HG03060 (cell line): ENCODE measurements at regions not wholly inside any gene's neighbourhood (a gene's known extent, or its start where the extent isn't known, plus 50 kb on each side); places are given as distances from the start of the nearest gene placed in this dataset.

Experiments used
- ATAC-seq: cut with Tn5 transposase; IDR thresholded peaks from one replicate; pipeline ENCODE4 v1.9.1; 2021; ENCODE audit warnings: low read depth, moderate number of reproducible peaks; ENCODE audit not compliant: unreplicated experiment

DNA sequence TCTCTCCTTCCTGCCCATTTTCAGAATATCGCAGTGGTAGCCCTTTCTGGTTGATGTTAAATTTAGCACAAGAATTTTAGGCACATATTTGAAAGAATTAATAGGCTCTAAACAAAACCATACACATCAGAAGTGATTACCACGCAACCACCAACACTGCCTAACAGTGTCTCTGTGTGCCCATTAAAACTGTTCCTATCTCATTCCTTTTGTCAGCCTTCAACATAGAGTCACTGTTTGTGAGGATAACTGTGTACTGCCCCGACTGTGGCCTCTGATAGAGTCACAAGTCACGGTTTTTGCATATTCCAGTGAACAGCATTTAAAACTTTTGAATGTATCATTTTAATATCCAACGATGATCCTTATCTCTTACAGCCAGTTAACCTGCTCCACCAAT is 116.8 kb upstream of the TNFAIP3 start:
- no peak for ATAC-seq

DNA sequence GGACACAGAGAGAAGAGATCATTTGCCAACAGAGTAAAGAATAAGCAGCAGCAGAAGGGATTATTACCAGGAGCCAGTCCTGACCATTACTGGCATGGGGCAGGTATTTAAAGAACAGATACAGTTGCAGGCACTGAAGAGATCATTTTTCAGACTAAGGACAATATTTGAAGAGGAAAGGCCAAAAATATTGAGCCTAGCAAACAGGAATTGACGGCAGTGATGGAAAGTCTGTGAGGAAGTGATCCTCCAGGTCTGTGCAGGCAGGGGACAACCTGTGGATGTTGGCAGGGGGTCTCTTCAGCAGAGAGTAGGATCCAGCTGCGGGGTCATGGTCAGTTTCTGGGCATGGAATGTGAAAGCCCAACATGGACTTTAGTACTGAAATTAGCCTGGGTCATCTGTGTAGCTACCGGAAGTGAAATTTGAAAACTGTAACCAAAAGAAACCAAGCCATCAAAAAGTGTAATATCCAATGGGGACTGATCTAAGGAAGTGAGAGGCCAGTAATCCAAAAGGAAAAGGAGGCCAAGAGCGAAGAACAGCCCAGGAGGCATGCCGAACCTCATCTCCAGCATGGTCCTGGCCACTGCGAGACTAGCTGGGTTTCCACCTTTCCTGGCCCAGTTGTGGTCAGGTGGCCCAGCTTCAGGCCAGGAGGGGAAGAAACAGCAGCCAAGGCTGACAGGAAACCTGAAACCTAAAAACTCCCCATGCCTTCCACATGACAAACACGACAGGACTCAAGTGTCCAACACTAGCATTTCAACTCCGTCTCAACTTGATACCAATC is 115.1 kb upstream of the TNFAIP3 start:
- ATAC-seq = no peak

DNA sequence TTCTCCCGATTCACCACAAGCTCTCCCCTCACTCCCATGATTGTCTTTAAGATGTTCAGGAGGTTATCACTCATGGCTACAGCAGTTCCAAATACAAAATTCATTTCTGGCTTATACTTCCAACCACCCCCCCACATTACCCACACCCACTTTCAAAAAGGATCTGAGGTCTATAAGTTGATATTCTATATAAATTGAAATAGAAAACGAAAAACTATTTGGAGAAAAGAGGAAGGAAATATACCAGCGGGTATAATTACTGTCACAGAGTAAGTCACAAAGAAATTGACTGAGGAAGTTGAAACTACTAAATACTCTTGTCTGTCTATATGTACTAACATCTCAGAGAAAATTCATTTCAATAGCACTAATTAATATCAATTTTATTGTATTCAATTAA is 112.7 kb upstream of the TNFAIP3 start:
- ATAC-seq = no peak

DNA sequence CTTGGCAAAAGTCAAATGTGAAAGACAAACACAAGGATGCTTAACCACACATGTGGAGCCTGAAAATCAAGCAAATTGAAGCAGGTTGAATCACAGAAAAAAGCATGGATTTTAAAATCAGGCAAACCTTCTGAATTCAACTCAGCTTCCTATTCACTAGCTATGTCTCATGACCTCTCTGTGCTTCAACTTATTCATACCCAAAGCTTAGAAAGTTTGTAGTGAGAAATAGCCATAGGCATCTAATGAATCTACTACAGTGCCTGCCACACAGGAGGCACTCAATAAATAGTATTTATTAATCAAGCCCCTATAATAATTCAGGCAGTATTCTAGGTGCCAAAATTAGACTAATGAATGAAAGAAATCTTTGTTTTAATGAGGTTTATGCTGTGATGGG is 112.2 kb upstream of the TNFAIP3 start:
- ATAC-seq = no peak

DNA sequence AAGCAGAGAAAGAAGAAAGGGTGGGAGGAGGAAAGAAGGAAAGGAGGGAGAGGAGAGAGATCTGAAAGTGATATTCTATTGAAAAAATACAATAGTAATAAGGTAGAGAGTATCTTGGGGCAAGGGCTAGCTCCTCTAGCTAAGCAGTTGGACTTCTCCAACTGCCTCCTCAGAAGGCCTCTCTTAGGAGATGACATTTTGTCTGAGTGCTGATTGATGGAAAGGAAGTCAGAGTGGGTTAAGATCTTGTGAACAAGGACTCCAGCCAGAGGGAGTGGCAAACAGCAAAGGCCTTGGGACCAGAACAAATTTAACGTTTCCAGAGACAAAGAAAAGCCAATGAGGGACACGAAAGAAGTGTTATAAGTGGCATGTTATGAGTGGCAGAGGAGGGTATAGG is 111.8 kb upstream of the TNFAIP3 start:
- no peak for ATAC-seq

DNA sequence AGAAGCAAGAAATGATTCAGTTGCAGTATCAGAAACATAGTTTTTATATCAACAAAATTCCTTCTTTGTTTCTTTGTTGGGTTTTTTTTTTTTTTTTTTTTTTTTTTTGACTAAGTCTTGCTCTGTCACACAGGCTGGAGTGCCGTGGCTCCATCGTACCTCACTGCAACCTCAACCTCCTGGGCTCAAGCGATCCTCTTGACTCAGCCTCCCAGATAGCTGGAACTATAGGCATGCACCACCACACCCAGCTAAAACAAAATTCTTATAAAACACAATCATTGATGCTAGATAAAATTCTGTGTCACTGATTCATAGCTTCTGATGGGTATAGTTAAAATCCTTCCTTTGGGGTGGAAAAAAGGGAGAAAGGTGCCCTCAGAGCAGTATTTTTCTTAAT is 110.3 kb upstream of the TNFAIP3 start:
- no peak for ATAC-seq

DNA sequence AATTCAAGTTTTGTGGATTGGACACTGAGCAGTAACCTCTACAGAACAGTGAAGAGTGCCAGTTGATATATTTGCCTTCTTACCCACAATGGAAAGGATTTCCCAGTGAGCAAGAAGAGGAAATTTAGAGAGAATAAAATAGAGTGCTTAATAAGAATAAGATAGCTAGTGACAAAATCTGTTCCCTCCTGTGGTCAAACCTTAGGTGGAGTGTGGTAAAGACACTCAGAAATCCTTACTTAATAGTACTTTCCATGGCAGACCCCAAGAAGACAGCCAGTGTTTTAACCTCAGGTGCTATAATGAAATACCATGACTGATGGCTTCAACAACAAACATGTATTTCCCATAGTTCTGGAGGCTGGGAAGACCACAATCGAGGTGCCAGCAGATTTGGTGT is 108.4 kb upstream of the TNFAIP3 start:
- no peak for ATAC-seq

DNA sequence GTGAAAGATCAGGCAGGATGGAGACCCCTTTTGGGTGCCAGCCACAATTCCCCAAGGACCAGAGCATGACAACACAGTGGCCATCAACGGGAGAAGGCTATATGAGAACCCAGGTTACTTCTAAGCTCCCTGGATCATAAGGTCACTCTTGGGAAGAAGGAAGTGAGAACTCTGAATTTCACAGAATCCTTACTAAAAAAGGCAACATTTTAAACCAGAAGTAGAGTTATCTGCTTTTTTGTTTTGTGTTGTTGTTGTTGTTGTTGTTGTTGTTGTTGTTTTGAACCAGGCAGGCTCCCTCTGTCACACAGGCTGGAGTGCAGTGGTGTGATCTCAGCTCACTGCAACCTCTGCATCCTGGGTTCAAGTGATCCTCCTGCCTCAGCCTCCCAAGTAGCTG is 107.4 kb upstream of the TNFAIP3 start:
- ATAC-seq = no peak

DNA sequence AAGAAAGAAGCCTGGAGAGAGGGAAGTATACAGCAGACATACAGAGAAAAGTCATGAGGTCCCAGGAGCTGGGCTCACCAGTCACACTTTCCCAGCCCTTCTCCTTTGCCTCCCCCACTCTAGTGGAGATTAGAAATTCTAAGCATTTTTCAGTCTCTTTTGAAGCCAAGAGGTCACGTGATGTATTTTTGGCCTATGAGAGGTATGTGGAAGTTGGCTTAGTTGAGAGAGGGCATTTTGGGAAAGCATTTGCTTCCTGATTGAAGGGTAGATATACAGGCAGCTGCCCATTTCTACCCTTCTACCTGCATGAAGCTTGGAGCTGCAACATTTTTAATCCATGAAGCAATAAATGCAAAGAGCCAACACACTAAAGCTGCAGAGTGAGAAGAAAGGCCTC is 106.0 kb upstream of the TNFAIP3 start:
- ATAC-seq = no peak

DNA sequence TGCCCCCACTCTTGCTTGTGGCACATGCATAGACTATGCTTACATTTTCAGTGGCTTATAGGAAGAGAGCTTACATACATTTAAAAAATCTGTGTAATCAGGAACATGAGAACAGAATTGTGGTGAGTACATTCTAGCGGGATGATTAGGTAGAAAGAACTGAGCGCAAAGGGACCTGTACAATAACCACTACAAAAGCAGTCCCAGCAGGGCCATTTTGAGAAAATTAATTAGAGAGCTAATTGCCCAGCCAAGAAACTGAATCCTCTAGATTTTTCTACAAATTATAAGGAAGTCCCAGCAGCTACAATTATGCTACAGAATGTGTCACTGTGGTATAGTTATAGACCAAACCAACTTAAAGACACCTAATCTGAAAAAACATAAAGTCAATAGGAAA is 105.6 kb upstream of the TNFAIP3 start:
- no peak for ATAC-seq

DNA sequence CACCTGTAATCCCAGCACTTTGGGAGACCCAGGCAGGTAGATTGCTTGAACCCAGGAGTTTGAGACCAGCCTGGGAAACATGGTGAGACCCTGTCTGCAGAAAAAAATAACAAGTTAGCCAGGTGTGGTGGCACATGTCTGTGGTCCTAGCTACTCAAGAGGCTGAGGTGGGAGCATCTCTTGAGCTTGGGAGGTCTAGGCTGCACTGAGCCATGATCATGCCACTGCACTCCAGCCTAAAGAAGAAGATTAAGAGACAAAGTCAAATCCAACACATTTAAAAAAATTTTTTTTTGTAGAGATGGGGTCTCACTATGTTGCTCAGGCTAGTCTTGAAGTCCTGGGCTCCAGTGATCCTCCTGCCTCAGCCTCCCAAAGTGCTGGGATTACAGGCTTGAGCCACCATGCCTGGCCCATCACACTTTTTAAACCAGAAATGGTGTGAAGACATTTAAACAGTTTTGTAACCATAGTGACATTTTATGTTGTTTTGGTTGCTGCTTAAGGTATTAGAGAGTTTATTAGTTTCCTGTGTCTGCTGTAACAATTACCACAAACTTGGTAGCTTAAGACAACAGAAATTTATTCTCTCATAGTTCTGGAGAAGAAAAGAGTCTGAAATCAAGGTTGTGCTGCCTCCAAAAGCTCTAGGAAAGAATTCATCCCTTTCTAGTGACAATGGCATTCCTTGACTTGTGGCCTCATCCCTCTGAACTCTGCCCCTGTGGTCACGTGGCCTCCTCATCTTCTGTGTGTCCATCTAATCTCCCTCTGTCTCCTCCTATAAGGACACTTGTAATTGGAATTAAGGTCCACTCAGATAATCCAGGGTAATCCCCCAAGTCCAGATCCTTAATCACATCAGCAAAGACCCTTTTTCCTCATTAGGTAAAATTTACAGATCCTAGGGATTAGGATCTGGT is 104.6 kb upstream of the TNFAIP3 start:
- ATAC-seq = no peak

DNA sequence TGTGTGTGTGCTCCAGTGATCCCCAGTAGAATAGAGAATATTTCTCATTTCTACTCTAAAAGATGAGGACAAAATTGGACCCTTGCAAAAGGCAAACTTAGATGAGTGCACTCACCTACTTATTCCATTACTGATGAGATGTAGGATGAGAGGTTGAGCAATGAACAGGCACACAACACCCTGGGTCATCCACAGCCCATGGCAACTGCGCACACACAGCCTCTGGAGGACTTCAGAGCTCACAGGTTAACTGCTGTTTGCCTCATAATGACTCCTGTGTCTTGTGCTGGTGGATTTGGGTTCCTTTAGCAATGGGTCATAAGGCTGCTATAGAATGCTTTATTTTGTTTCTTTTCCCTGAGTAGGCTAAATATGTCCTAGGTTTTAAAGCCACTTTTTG is 103.6 kb upstream of the TNFAIP3 start:
- no peak for ATAC-seq

DNA sequence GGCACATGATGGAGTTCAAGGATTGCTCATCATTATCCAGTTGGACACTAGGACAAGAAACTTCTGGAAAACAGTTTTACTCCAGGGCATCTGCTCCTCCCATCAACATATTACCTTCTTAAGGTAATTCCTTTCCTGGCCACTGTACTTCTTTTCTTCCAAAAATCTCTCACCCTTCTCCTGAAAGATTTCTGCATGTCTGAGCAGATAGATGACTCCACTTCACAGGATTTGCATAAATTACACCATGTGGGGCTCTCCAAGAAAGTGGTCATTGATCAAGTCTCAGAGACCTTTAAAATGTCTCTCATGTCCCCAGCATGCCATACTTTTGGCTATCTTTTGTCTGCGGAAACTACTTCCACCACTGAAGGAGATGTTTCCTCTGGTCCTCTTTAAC is 103.2 kb upstream of the TNFAIP3 start:
- ATAC-seq = no peak

DNA sequence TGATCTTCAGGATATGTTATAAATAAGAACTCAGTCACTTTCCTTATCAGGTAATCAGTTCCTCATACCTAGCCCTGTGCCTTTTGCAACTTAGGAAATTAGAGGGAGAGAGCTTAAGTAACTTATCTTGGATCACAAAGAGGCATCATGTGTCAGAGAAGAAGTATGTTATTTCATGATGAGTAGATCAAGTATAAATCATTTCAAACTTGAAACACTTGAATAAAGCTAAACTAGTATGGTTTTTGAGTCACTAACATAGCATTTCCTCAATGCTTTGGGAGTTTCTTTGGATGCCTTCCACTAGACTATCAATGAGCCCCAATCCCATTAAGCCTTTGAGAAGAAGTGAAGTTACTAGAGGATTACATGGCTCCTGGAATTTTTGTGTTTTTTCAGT is 102.6 kb upstream of the TNFAIP3 start:
- no peak for ATAC-seq

DNA sequence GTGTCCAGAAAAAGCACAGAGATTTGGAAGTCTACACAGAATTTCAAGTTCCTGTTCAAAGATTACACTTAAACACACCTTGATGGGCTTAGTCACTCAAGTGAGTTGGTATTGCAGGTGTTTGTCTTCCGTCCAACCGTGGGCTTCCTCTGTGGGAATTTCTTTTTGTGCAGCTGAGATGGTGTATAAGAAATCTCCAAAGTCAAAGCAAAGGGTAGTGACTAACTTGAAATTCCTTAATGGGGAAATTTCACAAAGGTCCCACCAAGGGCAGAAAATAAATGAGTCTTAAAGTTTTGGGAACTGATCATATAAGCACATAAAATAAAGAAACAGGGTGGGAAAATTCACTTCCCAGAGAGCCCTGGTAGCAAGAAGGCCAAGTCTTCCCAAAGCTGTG is 102.0 kb upstream of the TNFAIP3 start:
- no peak for ATAC-seq

DNA sequence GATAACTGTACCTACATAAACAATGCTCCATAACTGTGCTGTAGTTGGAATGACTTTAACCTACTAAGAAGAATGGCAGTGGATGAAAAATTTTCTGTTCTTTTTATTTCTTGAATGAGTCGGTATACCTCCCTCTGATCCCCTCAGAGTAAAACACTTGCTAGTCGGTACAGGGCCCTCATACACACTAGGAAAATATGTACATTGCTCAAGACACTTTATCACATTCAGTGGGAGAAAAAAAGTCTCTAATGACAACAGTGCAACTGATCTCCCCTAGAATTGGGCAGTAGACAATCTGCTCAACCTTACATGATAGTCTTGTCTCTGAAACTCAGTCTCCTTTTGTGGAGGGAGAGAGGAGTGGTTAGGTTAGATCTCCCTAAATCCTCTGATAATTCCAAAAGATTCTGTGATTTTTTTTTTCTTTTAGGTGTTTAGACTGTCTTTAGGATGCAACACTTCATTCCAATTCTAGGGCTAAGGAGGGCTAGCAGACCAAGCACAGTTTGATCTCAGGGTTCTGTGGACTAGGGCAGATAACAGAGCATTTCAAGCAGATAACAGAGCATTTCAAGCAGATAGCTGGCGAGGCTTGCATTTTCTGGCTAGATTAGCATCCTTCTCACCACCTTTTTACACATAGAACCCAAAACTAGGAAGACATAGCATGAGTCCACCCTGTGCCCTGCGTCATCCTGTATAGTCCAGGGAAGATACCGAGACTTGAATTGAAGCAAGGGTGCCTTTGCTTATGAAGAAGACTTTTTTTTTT is 100.3 kb upstream of the TNFAIP3 start:
- no peak for ATAC-seq

DNA sequence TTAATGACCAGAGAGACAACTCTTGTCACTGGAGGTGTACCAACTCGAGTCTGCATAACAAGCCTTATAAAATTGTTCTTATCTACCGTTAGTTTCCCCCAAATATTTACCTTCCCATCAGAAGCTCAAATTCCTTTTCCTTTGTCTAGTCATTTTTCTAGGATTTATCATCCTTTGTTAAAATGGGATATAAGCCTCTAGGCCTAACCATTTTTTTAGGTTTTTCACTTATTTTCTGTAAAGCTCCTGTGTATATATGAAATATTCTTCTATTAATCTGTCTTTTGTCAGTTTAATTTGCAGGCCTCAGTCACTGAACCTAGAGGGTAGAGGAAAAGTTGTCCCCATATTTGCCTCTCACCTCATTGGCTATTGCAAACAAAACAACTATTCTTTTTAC is 99.6 kb upstream of the TNFAIP3 start:
- no peak for ATAC-seq

DNA sequence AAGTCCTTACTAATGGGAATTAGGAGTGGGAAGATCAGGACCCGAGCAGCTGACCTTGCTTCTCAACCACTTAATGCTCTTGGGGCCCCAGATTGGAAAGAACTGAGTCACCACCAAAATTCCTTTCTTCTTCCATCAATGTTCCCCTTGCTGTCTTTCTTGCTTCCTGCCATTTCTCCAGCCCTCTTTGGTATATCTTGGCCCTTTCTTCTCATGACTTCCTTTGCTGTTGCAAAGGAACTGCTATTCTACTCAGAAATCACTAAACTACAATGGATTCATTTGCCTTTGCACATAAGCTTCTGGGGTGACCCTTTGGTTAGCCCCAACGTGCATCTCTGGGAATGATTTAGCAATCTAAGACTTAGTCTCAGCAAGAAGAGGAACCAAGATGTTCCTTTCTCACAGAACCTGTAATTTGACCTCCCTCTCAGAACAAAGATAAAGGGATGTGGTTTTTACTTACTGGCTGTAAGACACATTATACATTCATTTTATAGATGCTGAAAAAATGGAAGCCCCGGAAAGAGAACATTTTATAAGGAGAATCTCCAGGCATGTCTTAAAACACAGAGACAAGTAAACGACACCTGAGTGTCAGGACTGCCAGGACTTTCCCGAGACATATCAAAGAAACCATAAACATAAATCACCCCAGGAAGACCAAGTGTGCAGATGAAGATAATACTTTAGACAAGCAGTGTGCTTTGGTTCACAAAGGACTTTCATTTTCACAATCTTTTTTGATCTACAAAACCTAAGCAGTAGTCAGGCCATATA is 99.0 kb upstream of the TNFAIP3 start:
- no peak for ATAC-seq

DNA sequence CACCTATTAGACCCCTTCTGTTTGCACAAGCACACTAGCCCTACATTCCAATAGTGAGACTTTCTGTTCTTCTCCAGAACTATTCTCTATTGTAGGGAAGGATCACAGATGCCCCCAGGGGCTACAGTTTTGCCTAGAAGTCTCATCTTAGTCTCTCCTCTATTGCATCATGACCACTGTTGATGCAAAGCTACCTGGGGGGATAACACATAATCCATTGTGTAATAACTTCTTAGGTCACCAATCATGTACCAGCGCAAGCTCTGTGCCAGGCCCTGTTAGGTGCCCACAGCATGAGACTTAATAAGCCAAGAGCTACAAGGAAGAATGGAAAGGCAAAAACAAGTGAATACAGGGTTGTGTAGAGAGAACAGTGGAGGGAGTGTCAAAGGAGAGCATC is 98.1 kb upstream of the TNFAIP3 start:
- no peak for ATAC-seq

DNA sequence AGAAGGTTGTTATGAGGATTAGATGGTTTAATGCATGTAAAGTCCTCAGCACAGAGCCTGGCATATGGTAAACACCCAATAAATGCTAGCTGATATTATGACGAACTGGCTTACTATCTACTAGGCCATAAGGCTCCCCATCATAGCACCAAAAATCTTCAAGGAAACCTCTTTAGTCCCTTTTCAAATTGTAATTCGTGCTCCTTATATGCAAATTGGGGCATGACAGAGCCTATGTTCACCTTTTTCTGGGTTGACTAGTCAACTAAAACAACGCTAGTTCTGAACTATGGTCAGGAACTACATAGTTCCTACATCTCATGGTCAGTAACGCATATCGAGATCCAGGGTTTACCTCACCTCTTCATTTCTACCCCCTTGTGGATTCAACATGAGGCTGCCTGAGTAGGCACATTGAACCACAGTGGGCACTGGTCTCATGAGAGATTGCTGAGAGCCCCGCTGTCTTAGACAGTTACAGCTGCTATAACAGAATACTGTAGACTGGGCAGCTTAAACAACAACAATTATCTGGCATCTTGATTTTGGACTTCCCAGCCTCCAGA is 97.2 kb upstream of the TNFAIP3 start:
- ATAC-seq = no peak
